ENCODE measurements at regions not wholly inside any gene's neighbourhood (a gene's known extent, or its start where the extent isn't known, plus 50 kb on each side); places are given as distances from the start of the nearest gene placed in this dataset.
"Not testable (repeated sequence)": the region's sequence is repeated elsewhere in the genome, so short reads cannot be mapped to it uniquely, and the experiment has no call there.

DNA sequence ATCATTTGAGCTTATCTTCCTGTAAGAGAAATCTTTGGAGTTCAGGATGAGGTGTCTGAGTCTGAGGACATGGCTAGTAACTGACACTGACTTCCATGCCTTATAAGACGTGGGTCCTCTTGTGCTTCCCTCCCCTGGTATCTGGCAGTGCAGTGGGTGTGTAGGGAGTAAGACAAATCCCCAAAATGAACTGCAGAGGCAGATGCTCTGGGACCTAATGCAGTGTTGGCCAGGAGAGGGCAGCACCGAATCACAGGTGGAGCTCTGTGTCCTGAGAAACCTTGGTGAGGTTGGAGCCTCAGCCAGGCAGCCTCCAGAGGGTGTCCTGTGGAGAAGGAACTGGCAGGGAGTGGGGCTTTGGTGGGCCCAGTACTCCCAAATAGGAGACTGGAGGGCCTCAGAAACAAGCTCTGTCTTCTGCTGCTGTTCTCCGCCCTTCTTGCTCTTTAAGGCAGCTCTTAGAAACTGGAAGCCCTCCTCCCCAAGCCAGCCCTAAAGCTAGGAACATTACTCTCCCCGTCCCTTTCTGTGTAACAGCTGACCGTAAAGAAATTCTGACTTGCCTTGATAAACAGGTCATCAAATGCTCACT lies 196.8 kb downstream of the CCNG2 start:
- H3K27ac ChIP-seq (ENCODE audit: low read depth in 2 of 2, low read length in 1 of 2); DNase-seq; H3K9ac ChIP-seq; H3K9me3 ChIP-seq; H3K4me3 ChIP-seq (ENCODE audit: low read depth in 2 of 2, low read length in 1 of 2); H3F3A ChIP-seq (replicated peaks; ENCODE audit: insufficient read depth); H4K20me1 ChIP-seq (ENCODE audit: insufficient read depth); H3K27me3 ChIP-seq (ENCODE audit: insufficient read depth); H3K36me3 ChIP-seq (replicated peaks in 1 of 2; ENCODE audit: control insufficient read depth in 1 of 2, insufficient read depth in 2 of 2, low read length in 1 of 2); H3K4me1 ChIP-seq (ENCODE audit: control insufficient read depth in 1 of 2, insufficient read depth in 2 of 2, low read depth in 1 of 2, low read length in 1 of 2); H2AFZ ChIP-seq (ENCODE audit: low read depth); H3K79me2 ChIP-seq (ENCODE audit: insufficient read depth); H3K4me2 ChIP-seq; H3K9me2 ChIP-seq; POLR2A ChIA-PET: not testable (repeated sequence)
- WGBS (ENCODE audit: low lambda C conversion rate) = 17% methylated on average over 3 of the region's 5 CpGs
- CTCF ChIA-PET = interaction anchor here (0.6 to 1.7 kb wide), 5 partner anchors 18 to 1212 kb away, joined by 3 to 9 read pairs (median 4); no protein-coding TSS in a partner anchor
- TF ChIP-seq, protein P1, sequence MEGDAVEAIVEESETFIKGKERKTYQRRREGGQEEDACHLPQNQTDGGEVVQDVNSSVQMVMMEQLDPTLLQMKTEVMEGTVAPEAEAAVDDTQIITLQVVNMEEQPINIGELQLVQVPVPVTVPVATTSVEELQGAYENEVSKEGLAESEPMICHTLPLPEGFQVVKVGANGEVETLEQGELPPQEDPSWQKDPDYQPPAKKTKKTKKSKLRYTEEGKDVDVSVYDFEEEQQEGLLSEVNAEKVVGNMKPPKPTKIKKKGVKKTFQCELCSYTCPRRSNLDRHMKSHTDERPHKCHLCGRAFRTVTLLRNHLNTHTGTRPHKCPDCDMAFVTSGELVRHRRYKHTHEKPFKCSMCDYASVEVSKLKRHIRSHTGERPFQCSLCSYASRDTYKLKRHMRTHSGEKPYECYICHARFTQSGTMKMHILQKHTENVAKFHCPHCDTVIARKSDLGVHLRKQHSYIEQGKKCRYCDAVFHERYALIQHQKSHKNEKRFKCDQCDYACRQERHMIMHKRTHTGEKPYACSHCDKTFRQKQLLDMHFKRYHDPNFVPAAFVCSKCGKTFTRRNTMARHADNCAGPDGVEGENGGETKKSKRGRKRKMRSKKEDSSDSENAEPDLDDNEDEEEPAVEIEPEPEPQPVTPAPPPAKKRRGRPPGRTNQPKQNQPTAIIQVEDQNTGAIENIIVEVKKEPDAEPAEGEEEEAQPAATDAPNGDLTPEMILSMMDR (IDR thresholded peaks at IDR 0.05) = peak; percentile 46

DNA sequence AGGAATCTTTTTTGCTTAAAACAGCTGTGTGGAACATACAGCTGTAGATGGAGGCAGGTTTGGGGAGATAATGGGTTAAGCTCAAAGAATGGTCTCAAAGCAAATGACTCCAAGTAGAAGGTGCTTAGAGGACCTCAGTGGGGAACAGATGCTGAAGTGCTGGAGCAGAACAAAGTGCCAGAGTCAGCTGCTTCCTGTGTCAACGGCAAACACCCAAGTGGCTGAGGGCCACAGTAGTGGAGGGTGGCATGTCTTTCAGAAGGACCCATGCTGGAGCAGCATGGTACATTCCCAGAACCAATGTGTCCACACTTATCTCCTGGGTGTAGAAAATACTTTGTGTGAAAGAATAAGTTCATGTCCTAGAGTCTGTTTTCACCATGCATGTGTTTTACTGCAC lies 197.5 kb downstream of the CCNG2 start:
- Histone ChIP-seq H3K4me1 (ENCODE audit: control insufficient read depth in 1 of 2, insufficient read depth in 2 of 2, low read depth in 1 of 2, low read length in 1 of 2) (no peaks in the 10 kb centered on the region), H3K4me2 (no peak overlapping the region), H3K27me3 (ENCODE audit: insufficient read depth) (peaks cover 9% of the 10 kb centered on the region; the same call in 1 of the 2 replicates), H3F3A (replicated peaks; ENCODE audit: insufficient read depth) (no peaks in the 10 kb centered on the region), H3K79me2 (ENCODE audit: insufficient read depth) (no peaks in the 10 kb centered on the region), H3K4me3 (ENCODE audit: low read depth in 2 of 2, low read length in 1 of 2) (no peak overlapping the region), H2AFZ (ENCODE audit: low read depth) (no peak overlapping the region), H3K9me2 (no peaks in the 10 kb centered on the region), H3K9ac (no peak overlapping the region), H3K27ac (ENCODE audit: low read depth in 2 of 2, low read length in 1 of 2) (no peak overlapping the region), H4K20me1 (ENCODE audit: insufficient read depth) (no peaks in the 10 kb centered on the region), H3K36me3 (replicated peaks in 1 of 2; ENCODE audit: control insufficient read depth in 1 of 2, insufficient read depth in 2 of 2, low read length in 1 of 2) (no peaks in the 10 kb centered on the region), H3K9me3 (no peaks in the 10 kb centered on the region)
- TF ChIP-seq, protein P2, sequence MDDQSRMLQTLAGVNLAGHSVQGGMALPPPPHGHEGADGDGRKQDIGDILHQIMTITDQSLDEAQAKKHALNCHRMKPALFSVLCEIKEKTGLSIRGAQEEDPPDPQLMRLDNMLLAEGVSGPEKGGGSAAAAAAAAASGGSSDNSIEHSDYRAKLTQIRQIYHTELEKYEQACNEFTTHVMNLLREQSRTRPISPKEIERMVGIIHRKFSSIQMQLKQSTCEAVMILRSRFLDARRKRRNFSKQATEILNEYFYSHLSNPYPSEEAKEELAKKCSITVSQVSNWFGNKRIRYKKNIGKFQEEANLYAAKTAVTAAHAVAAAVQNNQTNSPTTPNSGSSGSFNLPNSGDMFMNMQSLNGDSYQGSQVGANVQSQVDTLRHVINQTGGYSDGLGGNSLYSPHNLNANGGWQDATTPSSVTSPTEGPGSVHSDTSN (IDR thresholded peaks at IDR 0.05) = no peak
- TF ChIP-seq GATA2 (CRISPR knock-in tag; IDR thresholded peaks at IDR 0.05) (no peak), NRF1 (IDR thresholded peaks at IDR 0.05; ENCODE audit: low read depth, low read length) (no peak)
- DNase-seq = no peak
- POLR2A ChIA-PET = no interaction called here
- 10% methylated on average over 1 of the region's 1 CpG for WGBS (ENCODE audit: low lambda C conversion rate)
- CTCF ChIA-PET = interaction anchor here (1.7 kb wide), 1 partner anchor 114 kb away, joined by 9 read pairs; no protein-coding TSS in a partner anchor

DNA sequence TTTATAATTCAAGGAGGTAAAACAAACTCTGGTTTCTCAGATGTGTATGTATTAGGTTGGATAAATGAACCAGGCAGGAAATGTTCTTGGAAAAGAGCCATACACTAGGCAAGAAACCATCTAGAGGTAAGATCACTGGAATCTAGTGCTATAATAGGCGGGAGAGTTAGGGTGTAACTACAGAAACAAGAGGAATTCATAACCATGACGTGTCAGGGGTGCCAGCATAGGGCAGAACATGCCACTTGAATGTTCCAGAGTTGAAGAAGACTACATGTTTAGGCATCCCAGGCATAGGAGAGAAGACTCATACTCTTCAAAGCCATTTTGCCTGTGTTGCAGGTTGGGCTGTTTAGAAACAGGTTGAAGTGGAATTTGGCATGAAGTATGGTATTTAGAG lies 198.7 kb downstream of the CCNG2 start:
- H3K9ac ChIP-seq = no peak overlapping the region
- no peaks in the 10 kb centered on the region for H3K36me3 ChIP-seq (replicated peaks in 1 of 2; ENCODE audit: control insufficient read depth in 1 of 2, insufficient read depth in 2 of 2, low read length in 1 of 2)
- DNase-seq = no peak
- no peaks in the 10 kb centered on the region for H3K79me2 ChIP-seq (ENCODE audit: insufficient read depth)
- no peaks in the 10 kb centered on the region for H3K4me1 ChIP-seq (ENCODE audit: control insufficient read depth in 1 of 2, insufficient read depth in 2 of 2, low read depth in 1 of 2, low read length in 1 of 2)
- H3K9me2 ChIP-seq = no peaks in the 10 kb centered on the region
- WGBS (ENCODE audit: low lambda C conversion rate) = 18% methylated on average over 2 of the region's 2 CpGs
- no peak overlapping the region for H3K4me3 ChIP-seq (ENCODE audit: low read depth in 2 of 2, low read length in 1 of 2)
- no peak overlapping the region for H3K4me2 ChIP-seq
- H3K9me3 ChIP-seq = no peaks in the 10 kb centered on the region
- CTCF ChIA-PET = interaction anchor here (1.7 kb wide), 1 partner anchor 116 kb away, joined by 9 read pairs; no protein-coding TSS in a partner anchor
- H3F3A ChIP-seq (replicated peaks; ENCODE audit: insufficient read depth) = no peaks in the 10 kb centered on the region
- no peaks in the 10 kb centered on the region for H4K20me1 ChIP-seq (ENCODE audit: insufficient read depth)
- POLR2A ChIA-PET = no interaction called here
- no peak overlapping the region for H2AFZ ChIP-seq (ENCODE audit: low read depth)
- peaks cover 13% of the 10 kb centered on the region; the same call in 1 of the 2 replicates for H3K27me3 ChIP-seq (ENCODE audit: insufficient read depth)
- no peak overlapping the region for H3K27ac ChIP-seq (ENCODE audit: low read depth in 2 of 2, low read length in 1 of 2)
- TF ChIP-seq RCOR1 (IDR thresholded peaks at IDR 0.05; ENCODE audit: low read length) = no peak
- TF ChIP-seq CHD2 (IDR thresholded peaks at IDR 0.05; ENCODE audit: low read length, partially characterized antibody) = no peak
- no peak for TF ChIP-seq GATA2 (CRISPR knock-in tag; IDR thresholded peaks at IDR 0.05)
- TF ChIP-seq, protein P3, sequence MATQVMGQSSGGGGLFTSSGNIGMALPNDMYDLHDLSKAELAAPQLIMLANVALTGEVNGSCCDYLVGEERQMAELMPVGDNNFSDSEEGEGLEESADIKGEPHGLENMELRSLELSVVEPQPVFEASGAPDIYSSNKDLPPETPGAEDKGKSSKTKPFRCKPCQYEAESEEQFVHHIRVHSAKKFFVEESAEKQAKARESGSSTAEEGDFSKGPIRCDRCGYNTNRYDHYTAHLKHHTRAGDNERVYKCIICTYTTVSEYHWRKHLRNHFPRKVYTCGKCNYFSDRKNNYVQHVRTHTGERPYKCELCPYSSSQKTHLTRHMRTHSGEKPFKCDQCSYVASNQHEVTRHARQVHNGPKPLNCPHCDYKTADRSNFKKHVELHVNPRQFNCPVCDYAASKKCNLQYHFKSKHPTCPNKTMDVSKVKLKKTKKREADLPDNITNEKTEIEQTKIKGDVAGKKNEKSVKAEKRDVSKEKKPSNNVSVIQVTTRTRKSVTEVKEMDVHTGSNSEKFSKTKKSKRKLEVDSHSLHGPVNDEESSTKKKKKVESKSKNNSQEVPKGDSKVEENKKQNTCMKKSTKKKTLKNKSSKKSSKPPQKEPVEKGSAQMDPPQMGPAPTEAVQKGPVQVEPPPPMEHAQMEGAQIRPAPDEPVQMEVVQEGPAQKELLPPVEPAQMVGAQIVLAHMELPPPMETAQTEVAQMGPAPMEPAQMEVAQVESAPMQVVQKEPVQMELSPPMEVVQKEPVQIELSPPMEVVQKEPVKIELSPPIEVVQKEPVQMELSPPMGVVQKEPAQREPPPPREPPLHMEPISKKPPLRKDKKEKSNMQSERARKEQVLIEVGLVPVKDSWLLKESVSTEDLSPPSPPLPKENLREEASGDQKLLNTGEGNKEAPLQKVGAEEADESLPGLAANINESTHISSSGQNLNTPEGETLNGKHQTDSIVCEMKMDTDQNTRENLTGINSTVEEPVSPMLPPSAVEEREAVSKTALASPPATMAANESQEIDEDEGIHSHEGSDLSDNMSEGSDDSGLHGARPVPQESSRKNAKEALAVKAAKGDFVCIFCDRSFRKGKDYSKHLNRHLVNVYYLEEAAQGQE (IDR thresholded peaks at IDR 0.05; ENCODE audit: low read depth, low read length) = no peak
- TF ChIP-seq FOSL2 (IDR thresholded peaks at IDR 0.05; ENCODE audit: borderline replicate concordance, low read depth) = no peak
- TF ChIP-seq, protein P4, sequence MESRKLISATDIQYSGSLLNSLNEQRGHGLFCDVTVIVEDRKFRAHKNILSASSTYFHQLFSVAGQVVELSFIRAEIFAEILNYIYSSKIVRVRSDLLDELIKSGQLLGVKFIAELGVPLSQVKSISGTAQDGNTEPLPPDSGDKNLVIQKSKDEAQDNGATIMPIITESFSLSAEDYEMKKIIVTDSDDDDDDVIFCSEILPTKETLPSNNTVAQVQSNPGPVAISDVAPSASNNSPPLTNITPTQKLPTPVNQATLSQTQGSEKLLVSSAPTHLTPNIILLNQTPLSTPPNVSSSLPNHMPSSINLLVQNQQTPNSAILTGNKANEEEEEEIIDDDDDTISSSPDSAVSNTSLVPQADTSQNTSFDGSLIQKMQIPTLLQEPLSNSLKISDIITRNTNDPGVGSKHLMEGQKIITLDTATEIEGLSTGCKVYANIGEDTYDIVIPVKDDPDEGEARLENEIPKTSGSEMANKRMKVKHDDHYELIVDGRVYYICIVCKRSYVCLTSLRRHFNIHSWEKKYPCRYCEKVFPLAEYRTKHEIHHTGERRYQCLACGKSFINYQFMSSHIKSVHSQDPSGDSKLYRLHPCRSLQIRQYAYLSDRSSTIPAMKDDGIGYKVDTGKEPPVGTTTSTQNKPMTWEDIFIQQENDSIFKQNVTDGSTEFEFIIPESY (IDR thresholded peaks at IDR 0.05; ENCODE audit: borderline replicate concordance, low read depth) = no peak
- no peak for TF ChIP-seq TCF12 (IDR thresholded peaks at IDR 0.05)
- no peak for TF ChIP-seq FOXM1 (IDR thresholded peaks at IDR 0.05; ENCODE audit: low read depth)
- no peak for TF ChIP-seq SMC3 (IDR thresholded peaks at IDR 0.05; ENCODE audit: low read depth, low read length)
- TF ChIP-seq TEAD4 (IDR thresholded peaks at IDR 0.05; ENCODE audit: borderline replicate concordance, insufficient read depth) = no peak

Data from SK-N-SH (cell line).